ENCODE measurements at regions not wholly inside any gene's neighbourhood (a gene's known extent, or its start where the extent isn't known, plus 50 kb on each side); places are given as distances from the start of the nearest gene placed in this dataset.

GRCh38 chr2:65708086-65708485, 275.7 kb upstream of the SPRED2 start:
- TF ChIP-seq EZH2phosphoT487 (IDR thresholded peaks at IDR 0.05; ENCODE audit: low read depth, severe bottlenecking, unreplicated experiment) (no peak), EZH2 (IDR thresholded peaks at IDR 0.05; ENCODE audit: borderline replicate concordance) (no peak), CTCF (IDR thresholded peaks at IDR 0.05; ENCODE audit: poor library complexity) (no peak)
- H3K9me2 ChIP-seq (replicated peaks; ENCODE audit: insufficient read depth), result no peaks in the 10 kb centered on the region
- H3K27ac ChIP-seq, result no peak overlapping the region
- no peak overlapping the region for H3K4me3 ChIP-seq
- DNase-seq (ENCODE audit: low spot score), result no peak
- no peaks in the 10 kb centered on the region for H3K27me3 ChIP-seq
- WGBS (ENCODE audit: low lambda C conversion rate, missing lambda C conversion rate), result 83% methylated on average over 3 of the region's 3 CpGs
- no peak overlapping the region for H2AFZ ChIP-seq
- H3K9me3 ChIP-seq (ENCODE audit: low read depth), result no peaks in the 10 kb centered on the region
- no peaks in the 10 kb centered on the region for H3K4me1 ChIP-seq (ENCODE audit: insufficient read depth)
- H4K20me1 ChIP-seq (ENCODE audit: insufficient read depth, poor library complexity, severe bottlenecking), result no peaks in the 10 kb centered on the region
- H3K79me2 ChIP-seq, result no peaks in the 10 kb centered on the region
- no peaks in the 10 kb centered on the region for H3K36me3 ChIP-seq (replicated peaks; ENCODE audit: insufficient read depth, low read depth)
- no peak overlapping the region for H3K4me2 ChIP-seq

DNA sequence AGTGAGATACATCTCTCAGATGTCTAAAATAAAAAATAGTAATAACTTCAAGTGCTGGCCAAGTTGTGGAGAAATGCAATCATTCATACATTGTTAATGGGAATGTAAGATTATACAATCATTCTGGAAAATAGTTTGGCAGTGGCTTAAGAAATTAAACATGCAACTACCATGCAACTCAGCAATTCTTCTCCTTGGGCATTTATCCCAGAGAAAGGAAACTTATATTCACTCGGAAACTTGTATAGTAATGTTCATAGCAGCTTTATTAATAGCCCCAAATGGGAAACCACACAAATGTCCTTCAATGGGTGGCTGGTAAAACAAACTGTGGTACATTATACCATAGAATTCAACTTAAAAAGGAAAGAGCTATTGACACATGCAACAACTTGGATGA, 274.0 kb upstream of the SPRED2 start:
- Histone ChIP-seq H2AFZ (no peak overlapping the region), H3K4me3 (no peak overlapping the region), H3K36me3 (replicated peaks; ENCODE audit: insufficient read depth, low read depth) (no peaks in the 10 kb centered on the region), H3K4me2 (no peak overlapping the region), H3K9me2 (replicated peaks; ENCODE audit: insufficient read depth) (no peaks in the 10 kb centered on the region), H4K20me1 (ENCODE audit: insufficient read depth, poor library complexity, severe bottlenecking) (no peaks in the 10 kb centered on the region), H3K79me2 (no peaks in the 10 kb centered on the region), H3K4me1 (ENCODE audit: insufficient read depth) (no peaks in the 10 kb centered on the region), H3K27me3 (no peaks in the 10 kb centered on the region), H3K9me3 (ENCODE audit: low read depth) (no peaks in the 10 kb centered on the region), H3K27ac (no peak overlapping the region)
- TF ChIP-seq EZH2 (IDR thresholded peaks at IDR 0.05; ENCODE audit: borderline replicate concordance) (no peak), CTCF (IDR thresholded peaks at IDR 0.05; ENCODE audit: poor library complexity) (no peak), EZH2phosphoT487 (IDR thresholded peaks at IDR 0.05; ENCODE audit: low read depth, severe bottlenecking, unreplicated experiment) (no peak)
- no peak for DNase-seq (ENCODE audit: low spot score)
- 94% methylated on average over 1 of the region's 1 CpG for WGBS (ENCODE audit: low lambda C conversion rate, missing lambda C conversion rate)

DNA sequence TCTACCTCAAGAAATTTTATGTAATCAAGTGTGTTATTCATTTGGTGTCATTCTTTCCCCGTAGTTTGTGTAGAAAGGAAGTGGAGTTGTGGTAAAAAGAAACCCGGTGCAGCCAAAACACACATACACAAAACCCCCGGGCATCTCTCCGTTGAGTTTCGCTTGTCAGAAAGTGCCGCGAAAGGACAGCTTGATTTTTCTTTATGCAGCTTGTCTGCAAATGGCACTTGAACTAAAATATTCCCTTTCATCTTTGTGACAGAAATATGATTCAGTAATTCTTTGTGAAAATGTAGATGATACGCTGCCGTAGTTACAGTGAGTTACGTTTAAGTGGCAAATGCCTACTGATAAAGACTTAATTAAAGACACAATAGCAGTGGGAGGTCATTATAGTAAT, 268.8 kb upstream of the SPRED2 start:
- H3K4me3 ChIP-seq, result no peak overlapping the region
- 89% methylated on average over 10 of the region's 10 CpGs for WGBS (ENCODE audit: low lambda C conversion rate, missing lambda C conversion rate)
- no peaks in the 10 kb centered on the region for H3K27me3 ChIP-seq

More for the DNA sequence above, 268.8 kb upstream of the SPRED2 start:
- Histone ChIP-seq H3K9me3 (ENCODE audit: low read depth) (no peaks in the 10 kb centered on the region), H3K4me1 (ENCODE audit: insufficient read depth) (peaks cover 4% of the 10 kb centered on the region), H3K79me2 (no peaks in the 10 kb centered on the region), H3K27ac (no peak overlapping the region), H2AFZ (no peak overlapping the region), H3K4me2 (no peak overlapping the region), H3K36me3 (replicated peaks; ENCODE audit: insufficient read depth, low read depth) (no peaks in the 10 kb centered on the region), H3K9me2 (replicated peaks; ENCODE audit: insufficient read depth) (no peaks in the 10 kb centered on the region), H4K20me1 (ENCODE audit: insufficient read depth, poor library complexity, severe bottlenecking) (no peaks in the 10 kb centered on the region)
- DNase-seq (ENCODE audit: low spot score), result no peak
- TF ChIP-seq CTCF (IDR thresholded peaks at IDR 0.05; ENCODE audit: poor library complexity) (no peak), EZH2 (IDR thresholded peaks at IDR 0.05; ENCODE audit: borderline replicate concordance) (no peak), EZH2phosphoT487 (IDR thresholded peaks at IDR 0.05; ENCODE audit: low read depth, severe bottlenecking, unreplicated experiment) (no peak)
